HG02885 (cell line): ENCODE measurements at regions not wholly inside any gene's neighbourhood (a gene's known extent, or its start where the extent isn't known, plus 50 kb on each side); places are given as distances from the start of the nearest gene placed in this dataset.
"Not testable (repeated sequence)": the region's sequence is repeated elsewhere in the genome, so short reads cannot be mapped to it uniquely, and the experiment has no call there.

Experiments used
- ATAC-seq: cut with Tn5 transposase; IDR thresholded peaks from one replicate; pipeline ENCODE4 v1.9.1; 2021; ENCODE audit warnings: mild to moderate bottlenecking; ENCODE audit not compliant: unreplicated experiment, poor library complexity

- ATAC-seq: no peak
These were observed 176.2 kb downstream of the SMC2 start for GRCh38 chr9:104269996-104270963.

GRCh38 chr9:104276709-104277245, 182.7 kb downstream of the SMC2 start:
- no peak for ATAC-seq

- ATAC-seq: no peak
These were observed 184.9 kb downstream of the SMC2 start for GRCh38 chr9:104278929-104279496.

- no peak for ATAC-seq
These were observed 185.5 kb downstream of the SMC2 start for GRCh38 chr9:104279535-104280177.

DNA sequence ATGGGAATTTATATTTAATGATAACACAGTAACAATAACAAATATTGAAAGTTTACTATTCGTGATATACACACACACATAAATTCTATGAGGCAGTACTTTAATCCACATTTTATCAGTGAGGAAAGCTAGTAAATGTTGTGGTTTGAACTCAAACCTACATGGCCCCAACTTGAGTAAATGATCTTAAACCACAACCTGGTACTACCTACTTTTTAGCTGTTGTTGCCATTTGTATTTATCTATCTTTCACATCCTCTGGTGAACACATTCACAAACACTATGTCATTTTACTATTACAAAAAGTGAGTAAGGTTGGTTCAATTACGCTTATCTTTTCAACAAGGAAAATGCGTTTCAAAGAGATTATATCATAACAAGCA, 186.1 kb downstream of the SMC2 start:
- no peak for ATAC-seq

DNA sequence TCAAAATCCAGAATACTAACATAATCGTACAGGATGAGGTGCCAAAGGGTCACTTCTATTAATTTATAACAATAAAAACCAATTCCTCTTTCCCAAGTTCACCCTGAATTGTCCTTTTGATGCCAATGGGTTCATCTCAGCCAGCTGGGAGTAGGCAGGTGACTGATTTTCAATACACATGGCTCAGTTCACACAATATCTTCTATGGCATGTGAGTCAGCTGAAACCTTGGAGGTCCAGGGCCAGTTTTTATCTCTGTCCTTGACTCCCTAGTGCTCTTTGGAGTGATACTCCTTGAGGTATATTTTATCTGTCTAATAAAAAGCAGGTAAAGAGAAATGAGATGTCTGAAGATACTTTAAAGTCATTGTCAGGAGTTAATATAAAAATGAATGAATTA, 186.6 kb downstream of the SMC2 start:
- no peak for ATAC-seq

GRCh38 chr9:104286187-104286586, 192.1 kb downstream of the SMC2 start:
- no peak for ATAC-seq

DNA sequence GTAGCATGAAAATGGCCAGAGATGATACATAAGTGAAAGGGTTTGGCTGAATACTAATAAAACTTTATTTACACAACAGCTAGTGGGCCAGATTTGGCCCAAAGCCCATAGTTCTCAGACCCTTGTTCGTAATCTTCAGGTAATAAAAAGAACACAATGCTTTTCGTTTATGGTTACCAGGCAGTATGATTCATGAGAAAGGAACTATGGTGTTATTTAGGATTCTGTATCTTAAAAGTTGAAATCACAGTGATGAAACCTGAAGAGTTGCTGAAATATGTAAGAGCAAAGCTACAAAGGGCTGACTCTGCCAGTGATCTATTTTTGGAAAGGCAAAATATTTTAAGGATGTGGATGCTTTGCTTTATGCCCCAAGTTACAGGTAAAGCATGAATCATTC, 192.7 kb downstream of the SMC2 start:
- ATAC-seq: no peak

- ATAC-seq: no peak
These were observed 193.3 kb downstream of the SMC2 start for GRCh38 chr9:104287253-104287878.

DNA sequence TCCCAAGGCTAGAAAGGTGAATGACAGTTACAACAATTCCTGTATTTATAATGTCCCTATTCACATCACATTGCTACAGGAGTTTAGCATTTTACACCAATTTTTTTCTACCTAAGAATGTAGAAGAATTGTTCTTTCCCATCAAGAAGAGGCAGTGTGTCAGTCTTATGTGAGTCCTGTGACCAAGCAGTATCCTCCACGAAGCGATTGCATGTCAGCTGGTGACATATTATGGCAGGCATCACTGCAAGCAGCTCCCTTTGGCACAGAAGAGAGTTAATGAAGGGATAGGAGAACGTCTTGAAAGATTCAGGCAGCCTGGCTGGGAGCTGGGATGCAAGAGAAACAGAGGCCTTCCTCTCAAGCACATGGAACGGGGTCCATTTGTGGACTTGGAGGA, 199.8 kb downstream of the SMC2 start:
- no peak for ATAC-seq

GRCh38 chr9:104300124-104300523, 203.9 kb upstream of the OR13F1 start:
- ATAC-seq: no peak

DNA sequence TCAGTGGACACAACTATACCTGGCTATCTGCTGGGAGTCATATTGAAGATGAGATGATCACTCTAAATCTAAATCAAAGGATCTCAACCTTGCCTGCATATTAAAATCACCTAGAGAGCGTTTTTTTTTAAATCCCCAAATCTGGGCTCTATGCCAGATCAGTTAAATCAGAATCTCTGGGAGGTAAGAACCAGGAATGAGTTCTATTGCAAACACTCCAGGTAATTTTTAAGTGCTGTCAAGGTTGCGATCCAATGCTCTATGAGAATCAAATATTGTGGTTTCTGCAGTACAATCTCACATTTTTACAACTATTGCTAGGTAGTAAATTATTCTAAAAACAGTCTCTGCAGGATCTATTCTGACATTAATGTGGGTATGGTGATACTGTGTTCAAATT, 202.3 kb upstream of the OR13F1 start:
- no peak for ATAC-seq

DNA sequence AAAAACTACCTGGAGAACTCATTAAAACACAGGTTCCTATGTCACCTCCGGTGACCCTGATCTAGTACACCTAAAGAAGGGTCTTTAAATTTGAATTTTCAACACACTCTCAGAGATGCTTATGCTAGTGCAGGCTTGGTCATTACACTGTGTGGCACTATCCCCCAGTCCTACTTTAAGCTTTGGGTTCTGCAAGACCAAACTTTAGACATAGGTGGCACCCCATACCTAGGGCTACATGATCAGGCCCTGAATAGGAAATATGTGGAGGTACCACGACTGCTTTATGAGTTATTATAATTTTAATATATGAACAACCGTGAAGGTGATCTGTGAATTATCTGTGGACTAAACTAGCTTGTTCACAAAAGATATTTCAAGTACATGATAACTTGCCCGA, 201.3 kb upstream of the OR13F1 start:
- ATAC-seq: no peak

DNA sequence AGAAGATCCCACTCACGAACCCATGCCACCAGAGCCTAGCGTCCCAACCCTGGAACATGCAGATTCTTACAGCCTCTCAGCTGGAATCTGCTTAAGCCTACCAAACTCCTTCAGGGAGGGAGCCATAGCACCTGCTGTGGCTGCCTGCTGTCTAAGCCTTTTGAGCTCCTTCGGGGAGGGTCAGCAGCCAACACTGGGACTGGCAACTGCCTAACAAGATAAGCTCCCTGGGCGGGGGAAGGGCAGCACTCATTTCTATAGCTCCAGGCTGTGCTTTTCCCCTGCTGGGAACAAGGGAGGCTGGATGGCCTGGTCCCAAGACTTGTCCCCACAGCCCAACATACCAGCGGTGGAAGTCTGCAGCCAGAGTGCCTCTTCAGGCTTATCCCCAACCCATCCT, 199.1 kb upstream of the OR13F1 start:
- no peak for ATAC-seq

DNA sequence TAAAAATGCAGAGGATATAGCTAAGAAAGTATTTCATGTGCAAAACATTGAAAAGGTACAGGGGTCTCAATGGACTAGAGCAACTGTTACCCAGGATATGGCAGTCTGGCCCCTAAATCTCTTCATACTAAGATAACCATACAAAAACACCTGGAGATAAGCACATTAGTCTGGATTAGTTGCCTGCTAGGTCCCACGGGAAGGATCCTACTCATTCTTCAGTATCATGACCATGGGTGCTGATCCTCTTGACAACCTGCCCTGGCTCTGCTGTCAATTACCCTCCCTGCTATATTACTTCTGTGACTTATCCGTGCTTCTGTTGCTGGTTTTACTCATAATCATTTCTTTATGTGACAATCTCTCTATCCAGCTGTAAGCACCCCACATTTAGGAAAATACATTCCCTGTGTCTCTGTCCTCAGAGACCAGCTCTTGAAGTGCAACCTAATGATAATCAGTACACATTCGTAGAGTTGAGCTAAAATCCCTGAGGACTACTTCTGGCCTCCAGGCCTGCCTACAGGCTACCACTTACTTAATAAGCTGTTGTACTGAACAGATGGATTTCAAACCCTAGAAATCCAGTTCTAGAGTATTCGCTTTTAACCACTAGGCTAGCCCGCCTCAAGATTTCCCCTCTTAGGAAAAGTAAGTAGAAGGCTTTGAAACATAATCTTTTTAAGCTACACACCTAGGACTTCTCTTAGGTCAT, 190.5 kb upstream of the OR13F1 start:
- ATAC-seq: no peak

GRCh38 chr9:104316201-104317009, 187.7 kb upstream of the OR13F1 start:
- ATAC-seq: not testable (repeated sequence)

- ATAC-seq: no peak
These were observed 184.9 kb upstream of the OR13F1 start for GRCh38 chr9:104319198-104319597.

DNA sequence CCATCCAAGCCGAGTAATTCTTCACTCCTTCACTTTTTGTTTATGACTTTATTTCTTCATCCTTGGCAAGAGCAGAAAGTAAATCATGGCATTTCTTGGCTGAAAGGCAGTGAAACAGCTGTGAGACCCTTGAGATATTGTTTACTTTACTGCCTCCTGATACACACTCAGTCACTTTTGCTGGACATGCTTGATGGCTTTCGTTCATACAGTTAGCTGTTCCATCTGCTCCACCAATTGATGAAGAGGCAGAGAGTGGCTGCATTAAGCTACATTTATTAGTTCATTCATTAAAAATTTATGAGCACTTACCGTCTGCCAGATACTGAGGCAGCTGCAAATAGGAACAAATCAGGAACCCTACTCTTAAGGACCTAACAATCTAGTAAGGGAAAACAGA, 184.4 kb upstream of the OR13F1 start:
- no peak for ATAC-seq

DNA sequence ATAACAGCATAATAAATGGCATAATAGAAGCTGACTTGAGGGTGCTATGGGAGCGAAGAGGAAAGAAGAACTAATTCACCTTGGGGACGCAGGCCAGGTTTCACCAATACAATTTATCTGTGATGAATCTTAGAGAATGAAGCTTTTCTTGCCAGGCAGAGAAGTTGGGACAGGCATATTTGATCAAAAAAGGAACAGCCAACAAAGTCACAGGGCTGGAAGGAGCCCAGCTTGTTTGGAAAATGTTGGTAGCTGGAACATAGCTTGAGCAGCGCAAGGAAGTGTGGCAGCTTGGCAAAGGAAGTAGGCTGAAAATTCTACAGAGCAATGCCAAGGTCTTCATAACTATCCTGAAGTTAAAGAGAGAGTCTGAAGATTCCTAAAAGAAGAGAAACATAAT, 181.5 kb upstream of the OR13F1 start:
- no peak for ATAC-seq
